ENCODE measurements at regions not wholly inside any gene's neighbourhood (a gene's known extent, or its start where the extent isn't known, plus 50 kb on each side); places are given as distances from the start of the nearest gene placed in this dataset.

DNA sequence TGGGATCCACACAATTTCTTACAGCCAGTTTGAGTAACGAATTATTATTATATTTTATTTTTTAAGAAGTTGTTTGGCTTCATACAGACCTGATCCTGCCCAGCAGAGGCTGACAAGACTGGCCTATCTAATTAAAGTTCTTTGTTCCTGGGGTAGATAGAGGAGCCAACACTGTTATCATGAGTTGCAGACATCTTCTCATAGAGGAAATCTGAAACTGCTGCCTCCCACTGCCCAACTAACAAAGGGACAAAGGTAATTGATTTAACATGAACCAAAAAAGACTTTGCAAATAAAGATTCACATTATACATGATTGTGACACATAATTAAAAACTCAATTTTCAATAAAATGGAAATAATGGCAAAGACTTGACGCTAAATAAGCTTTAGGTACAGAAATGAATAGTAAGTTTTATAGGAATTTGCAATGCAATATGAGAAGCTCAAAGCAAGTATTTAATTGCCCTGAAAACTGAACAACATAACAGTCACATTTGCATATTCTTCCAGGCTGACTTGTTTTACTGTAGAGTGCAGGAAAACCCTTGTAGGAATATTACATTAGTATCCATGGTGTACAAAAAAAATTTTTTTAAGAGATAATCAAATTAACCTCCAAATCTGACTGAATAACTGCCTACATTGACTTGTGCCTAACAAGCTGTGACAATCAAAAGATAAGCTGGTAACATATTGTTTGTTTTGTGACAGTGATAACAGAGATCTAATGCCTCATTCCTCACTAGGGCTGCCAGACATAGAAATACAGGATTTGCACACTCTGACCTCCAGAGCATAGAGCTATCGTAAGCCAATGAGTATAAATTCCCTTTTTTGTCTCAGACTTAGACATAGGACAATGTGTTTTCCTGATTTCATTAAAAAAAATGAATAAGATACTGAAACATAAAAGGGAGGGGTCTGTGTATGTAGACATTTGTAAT is 273.2 kb downstream of the MFSD1 start:
- Histone ChIP-seq H3K4me2 (ENCODE audit: low read length) (no peak overlapping the region), H3K9me3 (ENCODE audit: control insufficient read depth, insufficient read depth, low read length) (no peaks in the 10 kb centered on the region)

GRCh38 chr3:159077860-159078259 is 276.0 kb downstream of the MFSD1 start:
- Histone ChIP-seq H3K4me2 (ENCODE audit: low read length) (no peak overlapping the region), H3K27ac (ENCODE audit: low read depth, low read length) (no peak overlapping the region), H3K27me3 (ENCODE audit: control insufficient read depth, low read length) (no peaks in the 10 kb centered on the region), H3K9me3 (ENCODE audit: control insufficient read depth, insufficient read depth, low read length) (no peaks in the 10 kb centered on the region), H3K36me3 (ENCODE audit: control insufficient read depth, low read length) (no peaks in the 10 kb centered on the region), H3K4me1 (ENCODE audit: control insufficient read depth, low read length) (no peaks in the 10 kb centered on the region), H4K20me1 (ENCODE audit: control insufficient read depth, insufficient read depth, low read depth, low read length) (no peaks in the 10 kb centered on the region), H3K4me3 (ENCODE audit: low read length) (no peak overlapping the region), H3K79me2 (ENCODE audit: control insufficient read depth, low read length) (no peaks in the 10 kb centered on the region), H3K9me2 (replicated peaks; ENCODE audit: control insufficient read depth, low read length) (no peaks in the 10 kb centered on the region), H3F3A (ENCODE audit: control insufficient read depth, insufficient read depth) (no peaks in the 10 kb centered on the region)
- TF ChIP-seq CTCF (IDR thresholded peaks at IDR 0.05; ENCODE audit: low read depth, low read length, poor library complexity, severe bottlenecking) (no peak), EZH2phosphoT487 (IDR thresholded peaks at IDR 0.05; ENCODE audit: borderline replicate concordance, low read length) (no peak)

More for the DNA sequence above, 273.2 kb downstream of the MFSD1 start:
- Histone ChIP-seq H3K27ac (ENCODE audit: low read depth, low read length) (no peak overlapping the region), H3K36me3 (ENCODE audit: control insufficient read depth, low read length) (no peaks in the 10 kb centered on the region), H3K79me2 (ENCODE audit: control insufficient read depth, low read length) (no peaks in the 10 kb centered on the region), H4K20me1 (ENCODE audit: control insufficient read depth, insufficient read depth, low read depth, low read length) (no peaks in the 10 kb centered on the region), H3K9me2 (replicated peaks; ENCODE audit: control insufficient read depth, low read length) (no peaks in the 10 kb centered on the region), H3K4me3 (ENCODE audit: low read length) (no peak overlapping the region), H3K27me3 (ENCODE audit: control insufficient read depth, low read length) (no peaks in the 10 kb centered on the region), H3K4me1 (ENCODE audit: control insufficient read depth, low read length) (no peaks in the 10 kb centered on the region), H3F3A (ENCODE audit: control insufficient read depth, insufficient read depth) (no peaks in the 10 kb centered on the region)
- TF ChIP-seq EZH2phosphoT487 (IDR thresholded peaks at IDR 0.05; ENCODE audit: borderline replicate concordance, low read length) (no peak), CTCF (IDR thresholded peaks at IDR 0.05; ENCODE audit: low read depth, low read length, poor library complexity, severe bottlenecking) (no peak)

GRCh38 chr3:159080256-159080655 is 278.4 kb downstream of the MFSD1 start:
- Histone ChIP-seq H3K36me3 (ENCODE audit: control insufficient read depth, low read length) (no peaks in the 10 kb centered on the region), H3K79me2 (ENCODE audit: control insufficient read depth, low read length) (no peaks in the 10 kb centered on the region), H3K9me3 (ENCODE audit: control insufficient read depth, insufficient read depth, low read length) (no peaks in the 10 kb centered on the region), H3K27ac (ENCODE audit: low read depth, low read length) (no peak overlapping the region), H3F3A (ENCODE audit: control insufficient read depth, insufficient read depth) (no peaks in the 10 kb centered on the region), H3K4me2 (ENCODE audit: low read length) (no peak overlapping the region), H3K4me1 (ENCODE audit: control insufficient read depth, low read length) (no peaks in the 10 kb centered on the region), H3K9me2 (replicated peaks; ENCODE audit: control insufficient read depth, low read length) (no peaks in the 10 kb centered on the region), H3K27me3 (ENCODE audit: control insufficient read depth, low read length) (no peaks in the 10 kb centered on the region), H3K4me3 (ENCODE audit: low read length) (no peak overlapping the region), H4K20me1 (ENCODE audit: control insufficient read depth, insufficient read depth, low read depth, low read length) (no peaks in the 10 kb centered on the region)
- TF ChIP-seq EZH2phosphoT487 (IDR thresholded peaks at IDR 0.05; ENCODE audit: borderline replicate concordance, low read length): no peak
- TF ChIP-seq CTCF (IDR thresholded peaks at IDR 0.05; ENCODE audit: low read depth, low read length, poor library complexity, severe bottlenecking): no peak

Data from DOHH2 (cell line).